ENCODE measurements at regions not wholly inside any gene's neighbourhood (a gene's known extent, or its start where the extent isn't known, plus 50 kb on each side); places are given as distances from the start of the nearest gene placed in this dataset.

- TF ChIP-seq EZH2 (IDR thresholded peaks at IDR 0.05; ENCODE audit: borderline replicate concordance, low read depth, low read length, severe bottlenecking) (no peak), MYC (IDR thresholded peaks at IDR 0.05; ENCODE audit: low read depth, low read length) (no peak), CTCF (IDR thresholded peaks at IDR 0.05; ENCODE audit: extremely low read depth in 1 of 2, insufficient read depth in 1 of 2, low read depth in 1 of 2, low read length in 2 of 2) (no peak)
These were observed 166.7 kb upstream of the CHRM3 start for GRCh38 chr1:239219679-239220078.

Data from endothelial cell of umbilical vein (primary cell).